ENCODE measurements at regions not wholly inside any gene's neighbourhood (a gene's known extent, or its start where the extent isn't known, plus 50 kb on each side); places are given as distances from the start of the nearest gene placed in this dataset.

- no peak for ATAC-seq
- TF ChIP-seq GLIS3 (CRISPR knock-in tag; IDR thresholded peaks at IDR 0.05) (no peak), ZNF565 (CRISPR knock-in tag; conservative IDR thresholded peaks at IDR 0.05; ENCODE audit: low read depth) (no peak), TOX (CRISPR knock-in tag; IDR thresholded peaks at IDR 0.05; ENCODE audit: borderline replicate concordance) (no peak), SNAI2 (CRISPR knock-in tag; IDR thresholded peaks at IDR 0.05) (no peak), ZFP30 (CRISPR knock-in tag; IDR thresholded peaks at IDR 0.05) (no peak), ISL1 (CRISPR knock-in tag; IDR thresholded peaks at IDR 0.05) (no peak), ARNTL (CRISPR knock-in tag; IDR thresholded peaks at IDR 0.05; ENCODE audit: borderline replicate concordance, low read depth) (no peak), ZC3H10 (CRISPR knock-in tag; IDR thresholded peaks at IDR 0.05) (no peak), ZNF70 (CRISPR knock-in tag; IDR thresholded peaks at IDR 0.05) (no peak), ESRRG (CRISPR knock-in tag; IDR thresholded peaks at IDR 0.05) (no peak)
- TF ChIP-seq, protein P1, sequence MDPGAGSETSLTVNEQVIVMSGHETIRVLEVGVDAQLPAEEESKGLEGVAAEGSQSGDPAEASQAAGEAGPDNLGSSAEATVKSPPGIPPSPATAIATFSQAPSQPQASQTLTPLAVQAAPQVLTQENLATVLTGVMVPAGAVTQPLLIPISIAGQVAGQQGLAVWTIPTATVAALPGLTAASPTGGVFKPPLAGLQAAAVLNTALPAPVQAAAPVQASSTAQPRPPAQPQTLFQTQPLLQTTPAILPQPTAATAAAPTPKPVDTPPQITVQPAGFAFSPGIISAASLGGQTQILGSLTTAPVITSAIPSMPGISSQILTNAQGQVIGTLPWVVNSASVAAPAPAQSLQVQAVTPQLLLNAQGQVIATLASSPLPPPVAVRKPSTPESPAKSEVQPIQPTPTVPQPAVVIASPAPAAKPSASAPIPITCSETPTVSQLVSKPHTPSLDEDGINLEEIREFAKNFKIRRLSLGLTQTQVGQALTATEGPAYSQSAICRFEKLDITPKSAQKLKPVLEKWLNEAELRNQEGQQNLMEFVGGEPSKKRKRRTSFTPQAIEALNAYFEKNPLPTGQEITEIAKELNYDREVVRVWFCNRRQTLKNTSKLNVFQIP (CRISPR knock-in tag; IDR thresholded peaks at IDR 0.05; ENCODE audit: borderline replicate concordance, low read depth): no peak
- TF ChIP-seq, protein P2, sequence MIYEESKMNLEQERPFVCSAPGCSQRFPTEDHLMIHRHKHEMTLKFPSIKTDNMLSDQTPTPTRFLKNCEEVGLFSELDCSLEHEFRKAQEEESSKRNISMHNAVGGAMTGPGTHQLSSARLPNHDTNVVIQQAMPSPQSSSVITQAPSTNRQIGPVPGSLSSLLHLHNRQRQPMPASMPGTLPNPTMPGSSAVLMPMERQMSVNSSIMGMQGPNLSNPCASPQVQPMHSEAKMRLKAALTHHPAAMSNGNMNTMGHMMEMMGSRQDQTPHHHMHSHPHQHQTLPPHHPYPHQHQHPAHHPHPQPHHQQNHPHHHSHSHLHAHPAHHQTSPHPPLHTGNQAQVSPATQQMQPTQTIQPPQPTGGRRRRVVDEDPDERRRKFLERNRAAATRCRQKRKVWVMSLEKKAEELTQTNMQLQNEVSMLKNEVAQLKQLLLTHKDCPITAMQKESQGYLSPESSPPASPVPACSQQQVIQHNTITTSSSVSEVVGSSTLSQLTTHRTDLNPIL (CRISPR knock-in tag; IDR thresholded peaks at IDR 0.05; ENCODE audit: low read depth): no peak
Observed at GRCh38 chr22:49303781-49304461, 523.8 kb downstream of the BRD1 start.

GRCh38 chr22:49303061-49303735 lies 524.5 kb downstream of the BRD1 start:
- ATAC-seq: no peak
- TF ChIP-seq GLIS3 (CRISPR knock-in tag; IDR thresholded peaks at IDR 0.05) (no peak), ZNF70 (CRISPR knock-in tag; IDR thresholded peaks at IDR 0.05) (no peak), TCF4 (CRISPR knock-in tag; IDR thresholded peaks at IDR 0.05; ENCODE audit: borderline replicate concordance) (no peak), ZNF8 (CRISPR knock-in tag; IDR thresholded peaks at IDR 0.05) (no peak), CSDC2 (CRISPR knock-in tag; IDR thresholded peaks at IDR 0.05) (no peak), PATZ1 (CRISPR knock-in tag; IDR thresholded peaks at IDR 0.05; ENCODE audit: borderline replicate concordance) (no peak), ZNF565 (CRISPR knock-in tag; conservative IDR thresholded peaks at IDR 0.05; ENCODE audit: low read depth) (no peak), ZFP30 (CRISPR knock-in tag; IDR thresholded peaks at IDR 0.05) (no peak), ZFP3 (CRISPR knock-in tag; IDR thresholded peaks at IDR 0.05) (no peak), ZC3H10 (CRISPR knock-in tag; IDR thresholded peaks at IDR 0.05) (no peak)
- TF ChIP-seq, protein P3, sequence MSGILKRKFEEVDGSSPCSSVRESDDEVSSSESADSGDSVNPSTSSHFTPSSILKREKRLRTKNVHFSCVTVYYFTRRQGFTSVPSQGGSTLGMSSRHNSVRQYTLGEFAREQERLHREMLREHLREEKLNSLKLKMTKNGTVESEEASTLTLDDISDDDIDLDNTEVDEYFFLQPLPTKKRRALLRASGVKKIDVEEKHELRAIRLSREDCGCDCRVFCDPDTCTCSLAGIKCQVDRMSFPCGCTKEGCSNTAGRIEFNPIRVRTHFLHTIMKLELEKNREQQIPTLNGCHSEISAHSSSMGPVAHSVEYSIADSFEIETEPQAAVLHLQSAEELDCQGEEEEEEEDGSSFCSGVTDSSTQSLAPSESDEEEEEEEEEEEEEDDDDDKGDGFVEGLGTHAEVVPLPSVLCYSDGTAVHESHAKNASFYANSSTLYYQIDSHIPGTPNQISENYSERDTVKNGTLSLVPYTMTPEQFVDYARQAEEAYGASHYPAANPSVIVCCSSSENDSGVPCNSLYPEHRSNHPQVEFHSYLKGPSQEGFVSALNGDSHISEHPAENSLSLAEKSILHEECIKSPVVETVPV (CRISPR knock-in tag; IDR thresholded peaks at IDR 0.05): no peak
- TF ChIP-seq, protein P1 (CRISPR knock-in tag; IDR thresholded peaks at IDR 0.05; ENCODE audit: borderline replicate concordance, low read depth): no peak
- TF ChIP-seq, protein P2 (CRISPR knock-in tag; IDR thresholded peaks at IDR 0.05; ENCODE audit: low read depth): no peak

- TF ChIP-seq GLIS3 (CRISPR knock-in tag; IDR thresholded peaks at IDR 0.05) (no peak), ARNTL (CRISPR knock-in tag; IDR thresholded peaks at IDR 0.05; ENCODE audit: borderline replicate concordance, low read depth) (no peak), ESRRG (CRISPR knock-in tag; IDR thresholded peaks at IDR 0.05) (no peak), PPARA (CRISPR knock-in tag; IDR thresholded peaks at IDR 0.05; ENCODE audit: borderline replicate concordance) (no peak)
- no peak for ATAC-seq
Observed at GRCh38 chr22:49302530-49302929, 525.1 kb downstream of the BRD1 start.

Measured in SK-N-SH treated with all-trans-retinoic acid at 6 μM for 48 hours (cell line).